Fibroblast of villous mesenchyme (primary cell): ENCODE measurements at regions not wholly inside any gene's neighbourhood (a gene's known extent, or its start where the extent isn't known, plus 50 kb on each side); places are given as distances from the start of the nearest gene placed in this dataset.

ENCODE experiments used
- DNase-seq: peaks from one replicate; pipeline ENCODE4 v3.0.0-alpha.2; 2010; ENCODE audit warnings: low read depth
- H3K4me3 ChIP-seq: 2 replicates; pipeline ENCODE4 v1.5.1; 2011; ENCODE audit warnings: low read depth, mild to moderate bottlenecking, low read length
- CTCF ChIP-seq: IDR thresholded peaks from 2 replicates; pipeline ENCODE4 v1.5.1; 2012; ENCODE audit warnings: low read depth, mild to moderate bottlenecking, low read length; ENCODE audit not compliant: insufficient read depth

- H3K4me3 ChIP-seq = no peak overlapping the region
- DNase-seq = peak; percentile 69
- TF ChIP-seq CTCF = no peak
Observed at GRCh38 chr5:111645303-111645838, 111.6 kb downstream of the NREP start.

GRCh38 chr5:111643499-111643898 lies 113.5 kb downstream of the NREP start:
- TF ChIP-seq CTCF = no peak
- DNase-seq = peak; percentile 5
- no peak overlapping the region for H3K4me3 ChIP-seq

- DNase-seq = peak; percentile 96
- H3K4me3 ChIP-seq = no peak overlapping the region
- no peak for TF ChIP-seq CTCF
Observed at GRCh38 chr5:111641533-111642233, 115.3 kb downstream of the NREP start.

GRCh38 chr5:111639912-111640311 lies 117.1 kb downstream of the NREP start:
- no peak for TF ChIP-seq CTCF
- DNase-seq = no peak
- H3K4me3 ChIP-seq = no peak overlapping the region

- TF ChIP-seq CTCF = no peak
- H3K4me3 ChIP-seq = no peak overlapping the region
- no peak for DNase-seq
Observed at GRCh38 chr5:111636736-111637135, 120.3 kb downstream of the NREP start.

- DNase-seq = peak; percentile 92
- no peak for TF ChIP-seq CTCF
- no peak overlapping the region for H3K4me3 ChIP-seq
Observed at GRCh38 chr5:111635916-111636570, 121.0 kb downstream of the NREP start.
